Left colon (tissue), 2 donors: ENCODE measurements at regions not wholly inside any gene's neighbourhood (a gene's known extent, or its start where the extent isn't known, plus 50 kb on each side); places are given as distances from the start of the nearest gene placed in this dataset.
"Not testable (repeated sequence)": the region's sequence is repeated elsewhere in the genome, so short reads cannot be mapped to it uniquely, and the experiment has no call there.

ENCODE experiments used
- ATAC-seq: fragments of 200-7000 bp; cut with Tn5 transposase; one replicate; pipeline ENCODE4 v1.9.1; 2020; ENCODE audit warnings: mild to moderate bottlenecking, moderate library complexity
- DNase-seq, 2 donors: peaks; one replicate each; pipeline ENCODE4 v3.0.0-alpha.2; 2020
- intact Hi-C, 2 donors: fragments of 100-400 bp; cut with DNase I in 1 of 2; cut with micrococcal nuclease in 1 of 2; formaldehyde crosslinking; loops; one replicate each; pipeline versions ENCODE4 v1.11.2 to v1.14.0; 2022; cut with DNase I, micrococcal nuclease
- donor health status: DM: no; HTN: no; CAD: no.
- donor health status: DM: yes; HTN: yes; CAD: no.

DNA sequence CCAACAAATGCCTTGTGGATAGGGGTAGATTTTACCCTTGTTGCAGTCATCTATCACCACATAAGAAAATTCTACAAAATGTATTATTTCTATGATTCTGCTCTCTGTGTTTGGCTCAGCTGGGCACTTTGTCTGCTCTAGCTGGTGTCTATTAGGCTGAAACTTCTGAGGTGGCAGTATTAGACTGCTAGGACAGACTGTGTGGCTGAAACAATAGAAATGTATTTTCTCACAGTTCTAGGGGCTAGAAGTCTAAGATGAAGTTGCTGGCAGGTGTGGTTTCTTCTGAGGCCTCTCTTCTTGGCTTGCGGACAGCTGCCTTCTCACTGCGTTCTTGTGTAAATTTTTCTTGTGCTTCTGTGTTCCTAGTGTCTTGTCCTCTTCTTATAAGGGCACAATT lies 1139.6 kb upstream of the LRRTM3 start:
- ATAC-seq (no peak), DNase-seq (no peak)
- intact Hi-C loops, result no loop called here

DNA sequence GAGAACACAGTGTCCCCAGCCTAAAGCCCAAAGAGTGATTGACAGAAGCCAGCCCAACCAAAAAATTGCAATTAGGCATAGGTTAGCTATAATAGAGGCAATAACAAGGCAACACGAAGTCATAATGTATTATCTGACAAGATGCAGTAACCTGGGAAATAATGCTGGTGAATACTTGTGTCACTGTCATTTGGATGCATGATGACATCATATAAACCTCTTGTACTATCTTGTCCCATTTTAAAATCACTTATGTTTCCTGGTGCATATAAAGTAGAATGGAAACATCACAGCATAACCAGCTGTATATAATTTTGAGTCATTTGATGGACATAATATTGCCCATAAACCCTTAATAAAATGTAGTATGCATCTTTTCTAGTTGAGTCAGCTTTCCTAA lies 1138.3 kb upstream of the LRRTM3 start:
- no peak for ATAC-seq
- no peak for DNase-seq

GRCh38 chr10:65788271-65788670 lies 1137.6 kb upstream of the LRRTM3 start:
- intact Hi-C loops, result no loop called here
- no peak for ATAC-seq
- DNase-seq, result no peak

More for the DNA sequence above, 1138.3 kb upstream of the LRRTM3 start:
- intact Hi-C loops, result no loop called here

GRCh38 chr10:65791979-65792378 lies 1133.9 kb upstream of the LRRTM3 start:
- DNase-seq, result no peak
- ATAC-seq, result peak; percentile 78
- intact Hi-C loops, result no loop called here

- intact Hi-C loops, result no loop called here
- peak; percentile 73 to 77 for DNase-seq
- peak; percentile 61 for ATAC-seq
Measured at GRCh38 chr10:65793738-65794425, 1132.0 kb upstream of the LRRTM3 start.

DNA sequence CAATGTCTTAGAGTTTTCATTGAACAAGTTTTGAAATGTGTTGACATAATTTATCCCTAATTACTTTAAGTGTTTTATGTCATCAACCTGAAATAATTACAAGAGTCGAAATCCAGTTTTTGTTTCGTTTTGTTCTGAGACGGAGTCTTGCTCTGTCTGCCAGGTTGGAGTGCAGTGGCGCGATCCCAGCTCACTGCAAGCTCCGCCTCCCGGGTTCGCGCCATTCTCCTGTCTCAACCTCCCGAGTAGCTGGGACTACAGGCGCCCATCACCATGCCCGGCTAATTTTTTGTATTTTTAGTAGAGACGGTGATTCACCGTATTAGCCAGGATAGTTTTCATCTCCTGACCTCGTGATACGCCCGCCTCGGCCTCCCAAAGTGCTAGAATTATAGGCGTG lies 1131.0 kb upstream of the LRRTM3 start:
- ATAC-seq, intact Hi-C loops, DNase-seq: not testable (repeated sequence)

- intact Hi-C loops, result no loop called here
- DNase-seq (peak in 1 of 2 donors; percentile 6), ATAC-seq (peak; percentile 75)
Measured at GRCh38 chr10:65796472-65796871, 1129.4 kb upstream of the LRRTM3 start.

GRCh38 chr10:65798133-65798532 lies 1127.7 kb upstream of the LRRTM3 start:
- intact Hi-C loops, result no loop called here
- peak; percentile 56 for ATAC-seq

DNA sequence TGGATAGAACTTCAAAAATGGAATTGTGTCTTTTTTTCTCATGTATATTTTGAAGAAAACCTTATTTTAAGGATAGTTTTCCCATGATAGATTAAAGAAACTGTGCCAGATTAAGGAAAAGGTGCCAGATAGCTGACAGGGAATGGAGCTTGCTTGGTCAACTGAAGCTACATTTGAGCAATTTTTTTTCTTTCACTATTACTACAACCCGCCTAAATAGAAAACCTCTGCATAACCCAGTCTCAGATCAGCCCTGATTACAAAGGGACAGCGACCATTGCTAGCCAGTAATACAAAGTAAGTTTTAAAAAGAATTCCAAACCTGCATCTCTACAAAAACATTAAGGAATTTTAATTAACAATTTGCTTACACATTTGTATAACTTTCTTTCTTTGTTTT lies 1123.4 kb upstream of the LRRTM3 start:
- no peak for DNase-seq
- intact Hi-C loops, result no loop called here
- ATAC-seq, result no peak

More at GRCh38 chr10:65798133-65798532, 1127.7 kb upstream of the LRRTM3 start:
- DNase-seq, result no peak

DNA sequence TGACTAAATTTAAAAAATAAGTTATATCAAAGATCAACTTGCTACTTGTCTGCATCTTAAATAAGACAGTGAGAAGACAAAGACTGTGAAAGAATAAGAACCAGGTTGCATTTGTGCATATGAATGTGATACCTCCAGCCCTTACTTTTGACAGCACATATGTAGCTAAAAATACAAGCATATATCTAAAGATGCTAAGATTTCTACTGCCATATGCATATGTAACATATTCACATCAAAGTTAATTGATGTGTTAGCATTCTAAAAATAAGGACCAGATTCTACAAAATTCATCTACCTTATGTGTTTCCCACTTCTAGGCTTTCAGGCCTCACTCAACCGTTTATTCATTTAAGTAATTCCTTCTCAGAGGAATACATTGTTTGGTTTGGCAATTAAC lies 1120.3 kb upstream of the LRRTM3 start:
- ATAC-seq, result no peak
- no peak for DNase-seq
- intact Hi-C loops, result no loop called here

DNA sequence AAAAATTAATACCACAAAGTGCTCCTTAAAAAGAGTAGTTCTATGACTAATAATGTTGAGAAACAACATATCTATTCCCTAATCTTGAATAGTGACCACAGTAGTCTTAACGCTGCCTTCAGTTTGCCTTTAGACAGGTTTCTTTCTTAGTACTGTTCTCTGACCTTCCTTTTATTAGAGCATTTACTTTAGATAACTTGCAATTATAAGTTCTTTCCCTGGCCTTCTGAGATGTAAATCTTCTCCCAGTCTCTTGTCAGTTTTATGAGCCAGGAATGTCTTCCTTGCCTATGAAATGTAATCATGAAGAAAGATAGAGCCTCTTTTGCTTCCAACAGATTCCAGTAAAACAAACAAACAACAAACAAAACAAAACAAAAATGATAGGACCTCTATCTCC lies 1119.8 kb upstream of the LRRTM3 start:
- intact Hi-C loops, result no loop called here
- no peak for ATAC-seq
- no peak for DNase-seq

- ATAC-seq, result no peak
- intact Hi-C loops, result no loop called here
- DNase-seq, result no peak
Measured at GRCh38 chr10:65808687-65809333, 1117.0 kb upstream of the LRRTM3 start.

- intact Hi-C loops, result no loop called here
- ATAC-seq, result no peak
Measured at GRCh38 chr10:65811931-65812525, 1113.8 kb upstream of the LRRTM3 start.

GRCh38 chr10:65816536-65816935 lies 1109.3 kb upstream of the LRRTM3 start:
- ATAC-seq (no peak), DNase-seq (no peak)
- intact Hi-C loops, result no loop called here

More at GRCh38 chr10:65811931-65812525, 1113.8 kb upstream of the LRRTM3 start:
- DNase-seq, result no peak

DNA sequence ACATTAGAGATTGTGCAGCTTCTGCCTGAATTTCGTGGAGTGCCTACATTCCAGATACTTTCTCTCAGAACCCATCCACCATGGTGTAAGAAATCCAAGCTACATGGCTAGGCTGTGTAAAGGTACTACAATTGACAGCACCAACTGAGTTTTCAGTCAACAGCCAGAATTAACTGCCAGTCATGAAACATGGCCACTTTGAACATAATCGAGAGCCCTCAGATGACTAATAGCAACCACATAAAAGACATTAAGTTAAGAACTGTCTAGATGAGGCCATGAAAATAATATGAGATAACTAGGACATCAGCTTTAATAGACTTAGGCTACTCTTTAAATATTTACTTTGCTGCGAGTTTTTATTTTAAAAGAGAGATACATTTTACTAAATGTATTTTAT lies 1106.8 kb upstream of the LRRTM3 start:
- ATAC-seq (no peak), DNase-seq (no peak)
- intact Hi-C loops, result no loop called here

DNA sequence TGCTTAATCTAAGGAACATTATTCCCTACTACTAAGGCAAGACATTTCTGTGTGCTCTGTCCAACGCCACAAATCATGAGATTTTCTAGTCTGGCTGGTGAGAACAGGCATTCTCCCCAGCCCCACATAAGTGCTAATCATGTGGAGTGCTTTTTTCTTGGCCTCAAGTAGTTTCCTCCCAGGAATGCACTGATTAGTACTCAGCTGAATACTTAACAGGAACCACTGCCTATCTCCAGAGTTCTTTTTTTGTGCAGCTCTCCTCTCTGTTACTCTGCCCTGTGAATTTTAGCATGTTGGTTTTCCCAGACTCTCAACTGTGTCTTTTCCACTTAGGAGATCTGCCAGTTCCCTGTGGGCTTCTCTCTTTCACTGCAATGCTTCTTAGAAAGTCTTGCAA lies 1098.5 kb upstream of the LRRTM3 start:
- DNase-seq, result no peak

DNA sequence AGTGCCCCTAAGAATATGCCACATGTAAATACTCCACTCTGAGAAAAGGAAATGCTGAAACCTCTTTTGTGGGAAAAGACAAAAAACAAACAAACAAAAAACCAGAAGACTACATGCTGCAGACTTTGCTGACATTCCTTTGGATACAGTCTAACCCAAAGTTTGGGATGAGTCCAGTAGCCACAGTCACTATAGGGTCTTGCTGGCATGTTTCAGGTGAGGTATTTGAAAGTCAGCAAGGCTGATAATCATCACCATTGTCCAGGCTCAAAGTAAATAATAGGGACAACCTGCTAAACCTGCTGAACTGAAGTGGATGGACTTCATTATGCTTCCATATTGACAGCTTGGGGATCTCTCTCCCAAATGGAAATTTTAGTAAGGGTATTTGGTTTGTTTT lies 1087.0 kb upstream of the LRRTM3 start:
- no peak for ATAC-seq
- DNase-seq, result no peak
- intact Hi-C loops, result no loop called here

More for the DNA sequence above, 1098.5 kb upstream of the LRRTM3 start:
- intact Hi-C loops, result no loop called here
- peak; percentile 48 for ATAC-seq

DNA sequence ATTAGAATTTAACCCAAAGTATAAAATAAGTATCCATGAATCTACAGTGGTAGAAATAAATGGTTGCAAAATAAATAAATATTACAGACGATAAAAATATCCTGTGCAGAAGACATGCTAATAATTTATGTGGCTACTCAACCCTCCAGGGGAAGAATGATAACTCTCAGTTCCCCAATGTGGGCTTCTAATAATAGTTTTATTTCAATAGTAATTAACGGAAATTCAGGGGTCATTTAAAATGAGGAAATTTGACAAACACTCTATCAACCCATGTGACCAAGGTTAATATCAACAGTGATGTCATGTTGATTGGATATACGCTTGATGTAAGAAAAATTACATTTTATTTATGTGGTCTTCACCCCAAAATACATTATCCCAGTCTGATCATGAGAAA lies 1082.6 kb upstream of the LRRTM3 start:
- intact Hi-C loops, result no loop called here
- no peak for ATAC-seq

DNA sequence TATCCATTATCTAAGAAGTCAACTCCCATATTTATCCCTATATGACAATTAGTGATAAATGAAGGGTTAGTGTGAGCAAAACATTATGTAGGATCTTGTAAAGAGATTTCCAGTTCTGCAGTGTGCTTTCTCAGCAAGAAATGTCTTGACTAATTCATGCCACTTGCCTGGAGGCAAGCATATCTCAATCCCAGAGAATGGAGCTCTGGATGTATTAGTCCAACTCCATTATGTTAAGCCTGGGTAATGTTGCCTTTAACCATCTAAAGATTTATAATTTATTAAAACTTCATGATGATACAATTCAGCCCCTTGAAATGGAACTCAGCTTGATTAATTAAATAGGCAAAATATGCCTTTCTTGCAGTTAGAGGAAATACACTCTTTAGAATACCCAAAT lies 1079.9 kb upstream of the LRRTM3 start:
- intact Hi-C loops, result no loop called here
- ATAC-seq, result no peak
- no peak for DNase-seq

More for the DNA sequence above, 1082.6 kb upstream of the LRRTM3 start:
- no peak for DNase-seq

DNA sequence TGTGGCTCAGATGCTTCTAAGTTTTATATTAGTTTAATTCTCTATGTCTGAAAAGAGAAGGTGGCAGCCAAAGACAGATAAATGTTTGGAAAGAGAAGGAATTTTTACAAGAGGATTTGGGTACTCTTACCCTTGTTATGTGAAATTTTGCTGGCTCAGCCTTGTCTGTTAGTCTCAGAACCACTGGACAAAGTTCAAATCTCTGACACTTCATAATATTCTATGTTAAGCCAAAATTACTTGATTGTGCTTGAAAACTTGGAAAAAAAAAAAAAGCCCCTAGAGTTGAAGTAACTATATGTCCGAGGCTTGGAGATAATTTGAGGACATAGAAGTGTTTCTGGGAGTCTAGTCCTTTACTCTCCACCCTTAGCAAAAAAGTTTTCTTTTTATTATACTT lies 1079.3 kb upstream of the LRRTM3 start:
- intact Hi-C loops, result no loop called here
- DNase-seq (no peak), ATAC-seq (no peak)
